ENCODE measurements at regions not wholly inside any gene's neighbourhood (a gene's known extent, or its start where the extent isn't known, plus 50 kb on each side); places are given as distances from the start of the nearest gene placed in this dataset.

GRCh38 chr17:68185820-68186219 lies 62.0 kb upstream of the AMZ2 start:
- no peak for DNase-seq

- no peak for DNase-seq
Measured at GRCh38 chr17:68190495-68190894, 57.3 kb upstream of the AMZ2 start.

GRCh38 chr17:68195667-68196393 lies 52.0 kb upstream of the AMZ2 start:
- no peak for DNase-seq

- no peak for DNase-seq
Measured at GRCh38 chr17:68196394-68197090, 51.3 kb upstream of the AMZ2 start.

- DNase-seq: no peak
Measured at GRCh38 chr17:68197091-68197996, 50.5 kb upstream of the AMZ2 start.

GRCh38 chr17:68197997-68198930 lies 49.6 kb upstream of the AMZ2 start:
- no peak for DNase-seq

Measured in left hindlimb (tissue), 1 donor.